Activated CD4-positive, alpha-beta memory T cell treated with anti-CD3 and anti-CD28 coated beads, Interleukin-2, amount 10 ng/mL, durations not matched to agents 7 days and 5 days (primary cell): ENCODE measurements at regions not wholly inside any gene's neighbourhood (a gene's known extent, or its start where the extent isn't known, plus 50 kb on each side); places are given as distances from the start of the nearest gene placed in this dataset.

ENCODE experiments used
- CTCF ChIA-PET: fragments of 350-600 bp; sonication (Branson Sonifier 250); formaldehyde crosslinking; loops from one replicate; lab custom pipeline; 2021; ENCODE audit warnings: antibody characterized with exemption, inconsistent platforms; lab: Charles Lee
- POLR2A ChIA-PET: fragments of 350-600 bp; sonication (Branson Sonifier 250); formaldehyde crosslinking; loops from one replicate; lab custom pipeline; 2021; ENCODE audit warnings: antibody characterized with exemption; lab: Charles Lee
- DNase-seq: peaks from one replicate; pipeline ENCODE4 v3.0.0-alpha.2; 2020
- H3K27ac Mint-ChIP-seq: one replicate; pipeline ENCODE4 v1.8.0; 2021; ENCODE audit warnings: mild to moderate bottlenecking, mixed read lengths
- H3K27me3 Mint-ChIP-seq: one replicate; pipeline ENCODE4 v1.8.0; 2021; ENCODE audit warnings: mixed read lengths
- H3K36me3 Mint-ChIP-seq: one replicate; pipeline ENCODE4 v1.8.0; 2021; ENCODE audit warnings: low read depth, mixed read lengths
- H3K4me1 Mint-ChIP-seq: one replicate; pipeline ENCODE4 v1.8.0; 2021; ENCODE audit warnings: mixed read lengths
- H3K4me3 Mint-ChIP-seq: one replicate; pipeline ENCODE4 v1.8.0; 2021; ENCODE audit warnings: mild to moderate bottlenecking, mixed read lengths
- H3K9me3 Mint-ChIP-seq: one replicate; pipeline ENCODE4 v1.8.0; 2021; ENCODE audit warnings: mixed read lengths

DNA sequence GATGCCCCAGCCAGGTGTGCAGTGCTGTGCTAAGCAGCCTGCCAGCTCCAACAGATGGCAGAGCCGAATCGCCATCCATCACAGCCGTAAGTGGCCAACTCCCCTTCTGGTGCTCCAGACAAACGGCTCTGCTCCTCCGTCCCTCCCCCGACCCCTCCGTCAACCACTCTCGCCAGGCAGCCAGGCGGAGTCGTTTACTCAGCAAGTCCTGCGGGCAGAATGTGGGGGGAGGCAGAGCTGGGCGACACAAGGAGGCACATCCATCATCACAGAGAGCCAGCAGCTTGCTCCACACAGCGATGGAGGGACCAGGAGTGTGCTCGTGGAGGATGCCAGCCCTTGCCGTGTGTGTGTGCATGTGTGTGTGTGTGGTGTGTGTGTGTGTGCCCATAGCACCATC lies 206.6 kb upstream of the GRIK3 start:
- no peak overlapping the region for H3K4me3 Mint-ChIP-seq
- H3K27me3 Mint-ChIP-seq, result peaks cover 10% of the 10 kb centered on the region
- no peaks in the 10 kb centered on the region for H3K9me3 Mint-ChIP-seq
- ChIA-PET CTCF (no interaction called here), POLR2A (no interaction called here)
- no peak for DNase-seq
- no peak overlapping the region for H3K27ac Mint-ChIP-seq
- H3K36me3 Mint-ChIP-seq, result no peaks in the 10 kb centered on the region
- no peaks in the 10 kb centered on the region for H3K4me1 Mint-ChIP-seq

DNA sequence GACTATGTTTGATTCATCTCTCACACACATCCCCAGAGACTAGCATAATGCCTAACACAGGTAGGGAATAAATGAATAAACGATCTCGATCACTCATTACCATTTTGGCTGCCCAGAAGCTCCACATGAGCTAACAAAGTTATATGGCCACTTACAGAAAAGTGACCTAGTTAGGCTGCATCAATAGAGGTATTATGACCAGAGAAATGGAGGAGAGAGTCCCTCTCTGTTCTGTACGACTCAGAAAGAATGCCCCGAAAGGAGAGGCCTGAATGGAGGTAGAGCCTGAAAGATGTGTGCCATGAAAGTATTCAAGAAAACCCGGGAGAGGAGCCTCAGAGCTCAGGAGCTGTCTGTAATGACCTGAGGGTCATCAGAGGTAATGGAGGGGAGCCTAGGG lies 208.2 kb upstream of the GRIK3 start:
- H3K27me3 Mint-ChIP-seq, result no peaks in the 10 kb centered on the region

GRCh38 chr1:37243368-37244082 lies 209.2 kb upstream of the GRIK3 start:
- ChIA-PET POLR2A (no interaction called here), CTCF (no interaction called here)
- Mint-ChIP-seq H3K27ac (no peak overlapping the region), H3K36me3 (no peaks in the 10 kb centered on the region), H3K4me3 (no peak overlapping the region), H3K27me3 (no peaks in the 10 kb centered on the region), H3K4me1 (no peaks in the 10 kb centered on the region), H3K9me3 (no peaks in the 10 kb centered on the region)
- DNase-seq, result no peak

More for the DNA sequence above, 208.2 kb upstream of the GRIK3 start:
- H3K4me3 Mint-ChIP-seq, result no peak overlapping the region
- no peak for DNase-seq
- no peaks in the 10 kb centered on the region for H3K36me3 Mint-ChIP-seq
- no peaks in the 10 kb centered on the region for H3K9me3 Mint-ChIP-seq
- no peak overlapping the region for H3K27ac Mint-ChIP-seq
- ChIA-PET POLR2A (no interaction called here), CTCF (no interaction called here)
- H3K4me1 Mint-ChIP-seq, result no peaks in the 10 kb centered on the region

DNA sequence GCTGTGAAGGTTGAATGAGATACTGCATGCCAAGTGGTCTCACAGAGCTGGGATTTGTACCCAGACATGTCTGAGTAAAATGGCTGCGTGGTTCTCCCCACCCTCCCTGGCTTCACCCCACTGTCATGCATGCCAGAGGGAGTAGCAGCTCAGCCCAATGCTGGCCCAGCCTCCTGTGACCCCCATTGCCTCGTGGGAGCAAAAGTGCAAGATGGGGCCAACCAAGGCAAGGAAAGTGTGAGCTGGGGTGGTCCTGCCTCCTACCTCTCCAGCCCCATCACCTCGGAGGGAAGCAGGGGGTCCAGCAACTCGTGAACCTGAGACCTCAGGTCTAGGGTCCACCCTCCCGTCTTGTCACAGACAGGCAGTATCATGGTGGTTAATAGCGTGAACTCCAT lies 209.8 kb upstream of the GRIK3 start:
- ChIA-PET CTCF (no interaction called here), POLR2A (no interaction called here)
- Mint-ChIP-seq H3K9me3 (no peaks in the 10 kb centered on the region), H3K4me3 (no peak overlapping the region), H3K4me1 (no peaks in the 10 kb centered on the region), H3K27ac (no peak overlapping the region), H3K27me3 (no peaks in the 10 kb centered on the region), H3K36me3 (no peaks in the 10 kb centered on the region)
- no peak for DNase-seq

DNA sequence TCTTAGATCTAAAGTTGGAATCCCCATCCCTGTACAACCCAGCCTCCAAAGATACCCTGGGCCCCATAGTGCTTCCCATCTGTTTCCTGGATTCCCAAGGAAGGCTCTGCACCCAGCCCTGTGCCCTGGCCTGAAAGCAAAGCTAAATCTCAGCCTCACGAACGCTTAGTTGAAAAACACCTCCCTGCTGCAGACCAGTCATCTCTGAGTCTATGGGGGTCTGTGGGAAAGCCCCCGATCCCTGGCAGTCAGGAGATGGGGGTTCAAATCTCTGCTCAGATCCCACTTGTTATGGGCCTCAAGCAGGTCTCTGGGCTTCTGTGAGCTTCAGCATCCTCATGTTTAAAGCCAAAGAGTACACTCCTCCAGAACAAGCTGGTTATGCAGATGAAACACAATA lies 210.5 kb upstream of the GRIK3 start:
- ChIA-PET POLR2A (no interaction called here), CTCF (no interaction called here)
- H3K9me3 Mint-ChIP-seq, result no peaks in the 10 kb centered on the region
- no peak for DNase-seq
- peaks cover 2% of the 10 kb centered on the region for H3K27me3 Mint-ChIP-seq
- no peak overlapping the region for H3K4me3 Mint-ChIP-seq
- H3K36me3 Mint-ChIP-seq, result no peaks in the 10 kb centered on the region
- no peak overlapping the region for H3K27ac Mint-ChIP-seq
- no peaks in the 10 kb centered on the region for H3K4me1 Mint-ChIP-seq

DNA sequence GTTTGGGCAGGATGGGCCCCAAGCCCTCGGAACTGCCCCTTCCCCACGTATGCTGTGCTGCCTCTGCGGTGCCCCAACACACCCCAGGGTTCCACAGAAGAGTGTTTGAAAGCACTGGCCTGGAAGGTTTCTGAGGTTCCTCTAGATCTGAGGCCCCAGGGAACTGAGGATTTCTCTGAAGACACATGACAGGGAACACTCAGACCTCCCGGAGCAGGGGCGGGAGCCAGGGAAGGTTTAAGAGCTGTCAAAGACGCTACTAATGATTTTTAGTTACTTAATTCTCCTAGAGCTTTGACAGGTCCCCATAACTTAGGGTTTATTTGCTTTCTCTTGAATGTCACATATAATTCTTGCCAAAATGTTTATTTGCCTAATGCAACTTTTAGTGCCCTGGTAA lies 212.3 kb upstream of the GRIK3 start:
- no peaks in the 10 kb centered on the region for H3K4me1 Mint-ChIP-seq
- H3K36me3 Mint-ChIP-seq, result no peaks in the 10 kb centered on the region
- CTCF ChIA-PET, result no interaction called here

DNA sequence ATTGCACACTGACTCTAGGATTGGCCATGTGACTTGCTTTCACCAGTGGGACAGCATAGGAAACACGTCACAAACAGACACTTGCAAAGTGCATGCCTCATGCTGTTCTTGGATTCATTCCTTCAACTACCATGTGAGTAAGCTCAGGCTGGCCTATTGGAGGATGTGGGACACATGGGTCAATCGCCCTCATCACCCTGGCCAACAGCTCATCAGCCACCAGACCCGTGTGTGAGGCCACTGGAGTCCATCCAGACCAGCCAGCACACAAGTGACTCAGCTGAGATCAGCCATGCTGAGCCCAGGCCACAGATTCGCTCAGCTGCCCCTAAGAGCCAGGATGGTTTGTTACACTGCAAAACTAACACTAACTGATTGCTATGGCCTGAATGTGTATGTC lies 216.1 kb upstream of the GRIK3 start:
- Mint-ChIP-seq H3K27me3 (peaks cover 8% of the 10 kb centered on the region), H3K36me3 (no peaks in the 10 kb centered on the region), H3K9me3 (no peaks in the 10 kb centered on the region), H3K27ac (no peak overlapping the region), H3K4me1 (no peaks in the 10 kb centered on the region), H3K4me3 (no peak overlapping the region)
- no peak for DNase-seq
- ChIA-PET POLR2A (no interaction called here), CTCF (interaction anchor here (0.6 kb wide), 1 partner anchor 74 kb away, joined by 3 read pairs; no protein-coding TSS in a partner anchor)

More for the DNA sequence above, 212.3 kb upstream of the GRIK3 start:
- Mint-ChIP-seq H3K27me3 (peaks cover 2% of the 10 kb centered on the region), H3K9me3 (no peaks in the 10 kb centered on the region), H3K4me3 (no peak overlapping the region), H3K27ac (no peak overlapping the region)
- DNase-seq, result no peak
- POLR2A ChIA-PET, result no interaction called here

- CTCF ChIA-PET, result no interaction called here
- no peak overlapping the region for H3K4me3 Mint-ChIP-seq
- H3K36me3 Mint-ChIP-seq, result no peaks in the 10 kb centered on the region
- DNase-seq, result no peak
- H3K27ac Mint-ChIP-seq, result no peak overlapping the region
- no peaks in the 10 kb centered on the region for H3K4me1 Mint-ChIP-seq
- POLR2A ChIA-PET, result no interaction called here
- peaks cover 8% of the 10 kb centered on the region for H3K27me3 Mint-ChIP-seq
- no peaks in the 10 kb centered on the region for H3K9me3 Mint-ChIP-seq
Measured at GRCh38 chr1:37255136-37255795, 219.1 kb upstream of the ZC3H12A start.

DNA sequence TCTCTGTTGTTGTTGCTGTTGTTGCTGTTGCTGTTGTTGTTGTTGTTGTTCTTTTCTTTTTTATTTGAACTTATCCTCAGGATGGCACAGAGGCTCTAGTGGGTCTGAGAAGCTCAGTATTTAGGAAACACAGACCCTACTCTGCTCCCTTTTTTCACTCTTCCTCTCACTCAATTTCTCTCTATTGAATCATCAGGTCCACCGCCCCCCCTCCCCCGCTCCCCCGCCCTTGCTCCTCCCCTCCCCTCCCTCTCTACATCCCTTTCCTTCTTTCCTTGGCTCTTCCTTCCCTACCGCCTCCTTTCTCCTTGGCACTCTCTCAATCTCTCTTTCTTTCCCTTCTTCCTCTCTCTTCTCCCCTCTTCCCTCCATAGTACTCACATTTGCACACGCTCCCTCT lies 218.5 kb upstream of the ZC3H12A start:
- ChIA-PET CTCF (no interaction called here), POLR2A (no interaction called here)
- Mint-ChIP-seq H3K27me3 (peaks cover 8% of the 10 kb centered on the region), H3K4me1 (no peaks in the 10 kb centered on the region), H3K27ac (no peak overlapping the region), H3K36me3 (no peaks in the 10 kb centered on the region), H3K9me3 (no peaks in the 10 kb centered on the region), H3K4me3 (no peak overlapping the region)
- DNase-seq, result no peak

DNA sequence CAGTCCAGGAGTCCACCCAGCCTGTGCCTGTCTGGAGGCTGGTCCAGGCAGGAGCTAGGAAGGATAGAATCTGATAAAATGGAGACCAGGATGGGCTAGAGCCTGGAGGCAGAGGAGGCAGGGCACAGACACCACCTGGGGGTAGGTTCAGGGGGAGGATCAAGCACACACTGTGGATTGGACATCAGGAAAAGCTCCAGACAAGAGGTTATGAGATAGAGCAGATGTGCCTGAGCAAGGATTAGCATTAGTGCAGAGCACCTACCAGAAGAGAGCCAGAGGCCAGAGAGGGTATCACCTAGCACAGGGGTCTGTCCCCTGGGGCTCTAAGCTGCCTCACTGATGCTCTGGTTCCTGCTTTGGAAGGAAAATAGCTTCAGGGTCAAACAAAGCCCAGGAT lies 216.7 kb upstream of the ZC3H12A start:
- CTCF ChIA-PET, result no interaction called here
- Mint-ChIP-seq H3K4me1 (no peaks in the 10 kb centered on the region), H3K27ac (no peak overlapping the region), H3K36me3 (no peaks in the 10 kb centered on the region), H3K9me3 (no peaks in the 10 kb centered on the region), H3K4me3 (no peak overlapping the region), H3K27me3 (peaks cover 8% of the 10 kb centered on the region)
- POLR2A ChIA-PET, result no interaction called here
- no peak for DNase-seq

GRCh38 chr1:37258068-37258467 lies 216.3 kb upstream of the ZC3H12A start:
- no peaks in the 10 kb centered on the region for H3K36me3 Mint-ChIP-seq
- H3K4me3 Mint-ChIP-seq, result no peak overlapping the region
- peaks cover 8% of the 10 kb centered on the region for H3K27me3 Mint-ChIP-seq
- no peaks in the 10 kb centered on the region for H3K9me3 Mint-ChIP-seq
- no peaks in the 10 kb centered on the region for H3K4me1 Mint-ChIP-seq
- ChIA-PET CTCF (no interaction called here), POLR2A (no interaction called here)
- H3K27ac Mint-ChIP-seq, result no peak overlapping the region
- DNase-seq, result no peak

- H3K9me3 Mint-ChIP-seq, result no peaks in the 10 kb centered on the region
- H3K27ac Mint-ChIP-seq, result no peak overlapping the region
- ChIA-PET POLR2A (no interaction called here), CTCF (no interaction called here)
- H3K36me3 Mint-ChIP-seq, result no peaks in the 10 kb centered on the region
- peaks cover 8% of the 10 kb centered on the region for H3K27me3 Mint-ChIP-seq
- no peak overlapping the region for H3K4me3 Mint-ChIP-seq
- DNase-seq, result no peak
- H3K4me1 Mint-ChIP-seq, result no peaks in the 10 kb centered on the region
Measured at GRCh38 chr1:37259019-37259418, 215.4 kb upstream of the ZC3H12A start.

GRCh38 chr1:37261129-37261528 lies 213.3 kb upstream of the ZC3H12A start:
- CTCF ChIA-PET, result no interaction called here
- POLR2A ChIA-PET, result no interaction called here
- no peak overlapping the region for H3K27ac Mint-ChIP-seq
- no peaks in the 10 kb centered on the region for H3K4me1 Mint-ChIP-seq
- no peaks in the 10 kb centered on the region for H3K36me3 Mint-ChIP-seq
- no peaks in the 10 kb centered on the region for H3K9me3 Mint-ChIP-seq
- no peaks in the 10 kb centered on the region for H3K27me3 Mint-ChIP-seq
- no peak for DNase-seq
- no peak overlapping the region for H3K4me3 Mint-ChIP-seq
